GM18873 (cell line): ENCODE measurements at regions not wholly inside any gene's neighbourhood (a gene's known extent, or its start where the extent isn't known, plus 50 kb on each side); places are given as distances from the start of the nearest gene placed in this dataset.
"Not testable (repeated sequence)": the region's sequence is repeated elsewhere in the genome, so short reads cannot be mapped to it uniquely, and the experiment has no call there.

Experiments used
- ATAC-seq: cut with Tn5 transposase; IDR thresholded peaks from one replicate; pipeline ENCODE4 v1.9.1; 2021; ENCODE audit warnings: mild to moderate bottlenecking, moderate library complexity, moderate number of reproducible peaks; ENCODE audit not compliant: unreplicated experiment, low FRiP score

- no peak for ATAC-seq
These were observed 167.3 kb upstream of the SSTR1 start for GRCh38 chr14:38040411-38040810.

DNA sequence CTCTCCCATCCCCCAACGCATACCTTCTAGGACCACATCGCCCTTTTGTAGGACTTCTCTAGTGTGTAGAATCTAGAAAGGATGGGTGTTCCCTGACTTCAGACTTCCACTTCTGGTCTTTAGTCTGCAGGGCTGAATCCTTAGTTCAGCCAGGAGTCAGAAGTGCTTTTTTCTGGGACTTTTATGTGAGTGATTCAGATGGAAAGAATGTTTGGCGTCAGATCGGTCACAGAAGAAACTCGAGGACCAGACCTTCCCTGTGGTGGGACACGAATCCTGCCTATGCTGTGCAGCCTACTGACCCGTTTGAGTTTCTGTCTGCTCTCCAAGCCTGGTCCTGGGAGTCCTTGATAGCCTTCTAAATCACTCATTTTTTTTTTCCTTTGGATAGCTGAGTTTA lies 165.4 kb upstream of the SSTR1 start:
- no peak for ATAC-seq

GRCh38 chr14:38044710-38045109 lies 163.0 kb upstream of the SSTR1 start:
- no peak for ATAC-seq

DNA sequence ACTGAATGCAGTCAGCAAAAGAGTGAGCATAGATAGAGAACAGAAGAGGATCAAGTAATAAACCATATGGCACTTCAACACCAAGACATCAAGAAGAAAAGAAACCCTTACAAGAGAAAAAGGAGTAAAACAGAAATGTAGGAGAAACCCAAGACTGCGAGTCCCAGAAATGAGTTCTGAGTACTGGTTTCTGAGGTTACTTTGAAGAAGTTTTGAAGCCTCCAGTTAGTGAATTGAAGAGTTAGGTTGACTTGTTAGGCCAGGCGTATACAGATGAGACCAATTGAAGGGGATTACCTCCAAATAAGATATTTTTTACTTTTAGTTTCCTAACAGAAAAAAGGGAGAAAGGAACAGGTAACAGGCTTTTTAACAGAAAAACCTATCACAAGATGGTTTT lies 162.2 kb upstream of the SSTR1 start:
- ATAC-seq: no peak

- no peak for ATAC-seq
These were observed 161.5 kb upstream of the SSTR1 start for GRCh38 chr14:38046160-38046559.

DNA sequence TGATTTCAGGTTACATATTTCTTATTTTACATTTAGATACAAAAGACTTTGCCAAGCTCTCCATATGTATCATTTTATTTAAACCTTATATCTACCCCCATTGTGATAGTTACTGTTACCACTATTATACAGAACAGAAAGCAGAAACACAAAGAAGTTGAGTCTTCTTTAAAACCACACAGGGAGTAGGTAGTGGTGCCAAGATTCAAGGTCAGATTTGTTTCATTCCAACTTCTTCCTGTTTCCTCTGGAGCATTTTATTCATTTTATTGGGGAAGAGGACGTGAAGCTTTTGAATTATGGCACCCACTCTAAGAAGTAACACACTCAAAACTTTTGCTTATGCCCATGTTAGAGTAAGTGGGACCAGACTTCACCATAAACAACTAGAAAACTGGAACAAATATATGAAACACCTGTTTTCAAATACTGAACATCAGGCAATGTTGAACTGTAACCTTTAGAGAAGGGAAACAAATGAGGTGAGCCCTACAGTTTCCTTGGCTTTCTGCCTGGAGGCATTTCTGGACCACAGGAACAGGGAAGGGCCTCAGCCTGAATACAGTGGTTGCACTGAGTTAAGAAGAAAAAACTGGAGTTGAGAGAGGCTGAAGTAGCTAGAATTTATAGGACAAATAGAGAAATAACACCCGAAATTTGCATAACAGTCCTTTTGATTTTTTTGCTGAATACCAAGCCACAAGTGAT lies 160.4 kb upstream of the SSTR1 start:
- no peak for ATAC-seq

GRCh38 chr14:38053666-38054065 lies 154.0 kb upstream of the SSTR1 start:
- ATAC-seq: no peak

- ATAC-seq: no peak
These were observed 151.4 kb upstream of the SSTR1 start for GRCh38 chr14:38056270-38056669.

- ATAC-seq: not testable (repeated sequence)
These were observed 145.5 kb upstream of the SSTR1 start for GRCh38 chr14:38062223-38062622.

- no peak for ATAC-seq
These were observed 143.9 kb upstream of the SSTR1 start for GRCh38 chr14:38063711-38064320.

DNA sequence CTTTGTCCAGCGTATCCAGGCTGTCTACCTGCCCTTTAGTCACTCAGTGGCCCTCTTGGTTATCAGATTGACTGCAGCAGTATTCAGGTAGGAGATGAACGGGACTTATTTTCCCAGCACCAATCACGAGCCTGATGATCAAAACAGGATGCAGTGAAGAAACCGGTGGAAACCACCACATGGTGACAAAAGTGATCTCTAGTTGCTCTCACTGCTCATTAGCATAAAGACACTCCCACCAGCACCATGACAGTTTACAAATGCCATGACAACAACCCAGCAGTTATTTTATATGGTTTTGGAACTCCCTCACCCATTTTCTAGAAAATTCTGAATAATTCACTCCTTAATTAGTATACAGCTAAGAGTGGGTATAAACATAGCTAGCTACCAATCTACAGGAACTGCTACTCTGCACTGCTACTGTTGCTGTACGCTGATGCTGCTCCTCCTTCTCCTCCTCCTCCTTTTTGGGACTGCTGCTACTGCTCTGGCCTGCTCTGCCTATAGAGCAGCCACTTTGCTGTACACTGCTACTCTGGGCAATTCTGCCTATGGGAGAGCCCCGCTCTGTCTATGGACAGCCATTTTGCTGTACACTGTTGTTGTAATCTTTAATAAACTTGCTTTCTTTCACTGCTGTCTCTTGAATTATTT lies 142.5 kb upstream of the SSTR1 start:
- ATAC-seq: no peak

- no peak for ATAC-seq
These were observed 137.6 kb upstream of the SSTR1 start for GRCh38 chr14:38070061-38070588.

GRCh38 chr14:38073641-38074040 lies 134.1 kb upstream of the SSTR1 start:
- ATAC-seq: no peak

GRCh38 chr14:38074081-38074480 lies 133.6 kb upstream of the SSTR1 start:
- no peak for ATAC-seq

DNA sequence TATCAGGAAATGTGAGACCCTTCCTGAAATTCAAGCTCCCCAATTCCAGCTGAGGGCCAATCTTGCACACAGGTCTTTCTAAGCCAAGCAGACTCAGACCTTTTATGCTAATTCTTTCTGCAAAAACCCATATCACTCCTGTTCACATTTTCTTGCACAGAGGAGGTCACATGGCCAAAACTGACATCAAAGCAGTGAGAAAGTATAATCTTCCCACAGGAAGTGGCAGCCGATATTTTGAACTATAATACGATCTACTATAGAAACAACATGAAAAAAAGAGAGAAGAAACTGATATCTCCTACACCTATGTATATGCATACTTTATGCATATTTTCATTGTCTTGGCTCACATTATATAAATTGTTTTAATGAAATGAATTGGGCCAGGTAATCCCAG lies 132.9 kb upstream of the SSTR1 start:
- no peak for ATAC-seq

DNA sequence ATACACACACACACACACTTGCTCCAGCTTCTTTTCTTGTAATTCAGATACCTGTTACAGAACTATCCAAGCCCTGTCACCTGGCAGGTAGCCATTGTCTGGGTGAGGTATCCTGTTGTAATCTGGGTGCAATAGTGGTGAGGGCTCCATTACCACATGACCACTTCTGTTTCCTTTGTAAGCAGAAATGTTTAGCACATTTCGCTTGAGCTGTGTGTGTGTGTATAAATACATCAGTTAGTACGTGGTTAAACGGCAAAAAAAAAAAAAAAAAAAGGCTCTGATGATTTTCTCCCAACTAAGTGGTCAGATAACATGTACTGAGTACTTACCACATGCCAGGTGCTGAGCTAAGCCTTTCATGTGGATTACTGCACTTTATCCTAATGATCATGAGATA lies 129.3 kb upstream of the SSTR1 start:
- no peak for ATAC-seq

GRCh38 chr14:38079268-38079667 lies 128.4 kb upstream of the SSTR1 start:
- no peak for ATAC-seq

- no peak for ATAC-seq
These were observed 127.8 kb upstream of the SSTR1 start for GRCh38 chr14:38079886-38080285.

DNA sequence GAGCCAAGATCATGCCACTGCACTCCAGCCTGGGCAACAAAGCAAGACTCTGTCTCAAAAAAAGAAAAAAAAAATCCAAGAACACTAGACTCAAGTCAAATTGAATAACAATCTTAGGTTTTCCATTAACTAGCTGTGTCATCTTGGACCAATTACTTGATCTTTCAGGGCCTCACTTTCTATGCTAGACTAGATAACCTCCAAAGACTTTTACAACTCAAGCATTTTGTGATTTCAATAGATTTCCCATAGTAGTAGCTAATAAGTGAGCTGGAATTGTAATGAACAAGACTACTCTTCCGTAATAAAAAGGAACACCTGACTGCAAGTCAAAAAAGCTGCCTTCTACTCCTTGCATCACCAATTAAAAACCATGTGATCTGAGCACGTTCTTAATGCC lies 127.0 kb upstream of the SSTR1 start:
- ATAC-seq: no peak

DNA sequence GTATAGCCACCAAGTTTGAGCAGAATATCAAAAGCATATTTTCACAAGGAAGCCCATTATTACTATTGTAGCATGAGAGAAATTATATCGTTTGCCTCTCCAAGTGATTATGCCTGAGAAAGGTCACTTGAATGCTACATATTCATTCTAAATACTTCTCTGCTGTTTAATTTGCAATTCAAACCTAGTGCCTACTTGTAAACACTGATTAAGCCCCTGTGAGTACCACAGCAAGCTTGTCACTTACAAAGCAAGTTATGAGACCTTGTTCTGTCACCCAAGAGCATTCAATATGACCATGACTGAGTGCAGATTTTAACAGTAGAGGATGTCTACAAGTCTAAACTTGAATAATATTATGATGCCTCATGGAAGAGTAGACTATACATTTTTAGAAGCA lies 124.7 kb upstream of the SSTR1 start:
- ATAC-seq: no peak

- no peak for ATAC-seq
These were observed 118.6 kb upstream of the SSTR1 start for GRCh38 chr14:38089123-38089522.

GRCh38 chr14:38090506-38090905 lies 117.2 kb upstream of the SSTR1 start:
- ATAC-seq: no peak
